HG02981 (cell line): ENCODE measurements at regions not wholly inside any gene's neighbourhood (a gene's known extent, or its start where the extent isn't known, plus 50 kb on each side); places are given as distances from the start of the nearest gene placed in this dataset.

Source experiments
- ATAC-seq: cut with Tn5 transposase; IDR thresholded peaks from one replicate; pipeline ENCODE4 v1.9.1; 2021; ENCODE audit warnings: mild to moderate bottlenecking, moderate library complexity; ENCODE audit not compliant: unreplicated experiment

DNA sequence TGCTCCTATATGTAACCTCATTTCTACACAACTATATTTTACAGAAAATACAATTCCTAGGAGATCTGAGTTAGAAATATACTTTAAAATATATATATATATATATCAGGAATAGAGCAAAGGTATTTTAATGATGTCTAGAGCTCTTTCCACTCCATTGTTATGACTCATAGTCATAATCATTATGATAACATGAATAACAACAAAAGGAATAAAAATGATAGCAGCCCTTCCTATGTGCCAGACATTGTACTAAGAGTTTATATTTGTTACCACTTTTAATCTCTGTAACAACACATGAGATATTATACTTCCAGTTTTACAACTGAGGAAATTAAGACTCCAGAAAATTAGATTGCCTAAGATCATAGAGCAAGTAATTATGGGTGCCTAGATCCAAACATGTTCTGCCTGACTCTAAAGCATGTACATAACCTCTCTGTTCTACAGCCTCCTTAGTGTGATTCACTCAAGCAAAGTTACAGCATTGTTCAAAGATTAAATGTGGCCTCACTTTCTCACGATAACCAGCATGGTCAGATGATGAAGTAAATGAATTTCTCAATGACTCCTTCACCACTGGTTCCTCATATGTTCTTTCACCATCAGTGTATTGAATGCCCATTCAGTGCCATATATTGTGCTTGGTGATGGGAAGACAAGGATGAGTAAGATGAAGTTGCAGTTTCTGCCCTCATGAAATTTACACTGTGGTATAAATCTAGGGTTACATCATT lies 452.1 kb downstream of the EFNA5 start:
- no peak for ATAC-seq

DNA sequence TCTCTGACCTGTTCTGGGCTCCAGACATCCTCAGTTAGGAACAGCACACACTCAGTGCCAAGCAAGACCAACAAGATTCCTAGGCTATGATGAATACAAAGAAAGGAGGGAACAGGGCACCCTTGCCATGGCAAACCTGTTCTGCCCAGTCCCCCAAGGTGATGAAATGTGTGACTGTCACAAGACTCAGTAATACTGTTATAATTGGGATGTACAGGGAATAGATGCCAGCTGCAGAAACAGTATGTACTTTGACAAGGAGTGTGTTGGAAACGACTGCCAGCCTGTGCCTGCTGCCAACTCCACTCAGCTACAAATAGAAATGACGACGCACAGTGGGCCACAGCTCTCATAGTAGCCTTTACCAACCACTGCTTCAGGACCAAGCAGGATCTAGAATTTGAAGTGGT lies 453.0 kb downstream of the EFNA5 start:
- ATAC-seq: no peak

DNA sequence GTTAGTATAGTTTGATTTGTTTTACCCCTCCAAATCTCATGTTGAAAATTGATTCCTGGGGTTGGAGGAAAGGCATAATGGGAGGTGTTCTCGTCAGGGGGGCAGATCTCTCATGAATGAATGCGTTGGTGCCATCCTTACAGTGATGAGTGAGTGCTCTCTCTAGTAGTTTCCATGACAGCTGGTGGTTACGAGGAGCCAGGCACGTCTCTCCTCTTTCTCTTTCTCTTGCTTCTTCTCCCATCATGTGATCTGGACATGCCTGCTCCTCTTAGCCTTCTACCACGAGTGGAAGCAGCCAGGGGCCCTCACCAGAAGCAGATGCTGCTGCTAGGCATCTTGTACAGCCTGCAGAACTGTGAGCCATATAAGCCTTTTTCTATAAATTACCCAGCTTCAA lies 454.1 kb downstream of the EFNA5 start:
- ATAC-seq: no peak

DNA sequence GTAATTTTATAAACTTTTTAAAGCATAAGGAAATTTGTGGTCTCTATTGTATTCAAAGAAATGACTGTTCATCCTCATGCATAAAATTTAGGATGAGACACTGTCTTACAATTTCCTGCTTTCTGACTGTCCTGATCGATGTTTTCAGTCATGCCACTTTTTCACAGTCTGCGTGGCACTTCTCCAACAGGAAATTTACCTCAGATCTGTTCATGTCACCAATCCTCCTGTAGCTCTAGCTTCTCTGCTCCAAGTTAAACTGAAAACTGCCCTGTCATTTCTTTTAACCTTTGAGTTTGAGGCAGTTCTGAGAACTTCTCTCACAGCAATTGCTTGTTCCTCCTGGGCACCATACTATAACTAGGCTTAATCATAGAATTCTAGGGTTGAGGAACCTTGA lies 455.1 kb downstream of the EFNA5 start:
- ATAC-seq: no peak

DNA sequence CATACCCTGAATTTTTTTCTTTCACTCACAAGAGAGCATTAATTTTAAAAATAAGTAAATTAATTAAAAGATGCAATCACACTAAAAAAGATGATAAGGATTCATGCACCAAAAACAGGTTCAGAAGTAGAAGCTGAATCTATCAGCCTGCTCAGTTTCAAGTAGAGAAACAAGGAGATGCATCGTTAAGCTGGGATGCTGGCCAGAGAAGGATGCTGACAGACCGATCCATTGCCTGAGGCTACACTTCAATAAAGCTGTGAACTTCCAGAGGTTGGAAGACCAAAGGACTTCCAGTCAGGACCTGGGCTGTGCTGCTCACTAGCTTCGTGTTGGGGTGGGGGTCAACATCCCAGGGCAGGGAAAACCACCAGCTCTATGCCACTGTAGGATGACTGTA lies 457.7 kb downstream of the EFNA5 start:
- no peak for ATAC-seq

GRCh38 chr5:107211630-107212029 lies 459.1 kb downstream of the EFNA5 start:
- ATAC-seq: no peak

GRCh38 chr5:107208867-107209266 lies 461.9 kb downstream of the EFNA5 start:
- ATAC-seq: no peak

DNA sequence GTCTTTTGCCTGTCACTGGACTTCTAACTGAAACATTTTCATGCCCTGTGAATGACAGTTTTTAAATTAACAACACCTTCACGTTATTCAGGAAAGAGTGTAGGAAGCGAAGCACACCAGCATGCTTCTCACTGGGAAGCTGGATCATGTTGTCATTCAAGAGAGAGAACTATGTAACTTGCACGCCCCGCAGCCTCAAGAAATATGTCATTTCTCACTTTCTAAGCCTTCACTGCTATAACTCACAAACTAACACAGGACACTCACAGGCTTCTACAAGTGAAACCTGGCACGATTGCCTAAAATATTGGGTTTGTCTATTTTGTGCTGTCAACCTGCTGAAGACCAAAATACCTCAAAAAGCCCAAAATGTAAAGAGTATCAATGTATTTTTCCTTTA lies 466.3 kb downstream of the EFNA5 start:
- no peak for ATAC-seq

DNA sequence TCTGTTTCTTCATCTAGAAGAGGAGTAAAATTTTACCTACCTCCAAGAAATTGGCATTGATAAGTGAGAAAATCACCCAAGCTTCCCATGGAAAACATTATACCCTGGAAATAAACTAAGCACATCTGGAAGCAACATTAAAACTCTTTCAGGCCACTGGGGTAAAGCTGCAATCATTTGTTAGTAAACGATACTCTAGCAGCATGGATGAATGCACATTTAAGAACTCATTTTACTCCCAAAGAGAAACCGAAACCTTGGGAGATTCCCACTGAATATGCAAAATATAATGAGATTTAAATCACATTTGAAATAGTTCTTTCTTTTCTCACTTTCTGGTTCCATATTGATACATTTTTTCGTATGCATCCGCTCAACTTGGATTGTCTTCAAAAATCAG lies 467.5 kb downstream of the EFNA5 start:
- no peak for ATAC-seq

DNA sequence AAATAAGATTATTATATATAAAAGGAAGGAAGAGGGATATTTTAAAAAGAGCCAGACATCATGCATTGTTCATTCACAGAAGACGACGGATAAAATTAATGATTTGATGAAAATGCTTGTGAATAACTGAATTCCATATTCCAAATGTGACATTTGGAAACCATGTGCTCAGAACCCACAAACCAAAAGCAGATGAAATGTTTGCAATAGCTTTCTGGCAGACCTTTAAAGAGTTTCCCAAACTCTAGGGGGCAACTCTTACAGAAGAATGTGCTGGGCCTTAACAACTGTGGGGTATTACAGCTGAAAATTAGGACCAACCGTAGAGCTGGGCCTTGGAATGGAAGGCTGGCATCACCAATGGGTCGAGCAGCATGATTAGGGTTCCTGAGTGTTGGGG lies 471.0 kb downstream of the EFNA5 start:
- ATAC-seq: no peak

GRCh38 chr5:107196500-107197059 lies 474.2 kb downstream of the EFNA5 start:
- no peak for ATAC-seq

- no peak for ATAC-seq
Observed at GRCh38 chr5:107195890-107196395, 474.8 kb downstream of the EFNA5 start.

DNA sequence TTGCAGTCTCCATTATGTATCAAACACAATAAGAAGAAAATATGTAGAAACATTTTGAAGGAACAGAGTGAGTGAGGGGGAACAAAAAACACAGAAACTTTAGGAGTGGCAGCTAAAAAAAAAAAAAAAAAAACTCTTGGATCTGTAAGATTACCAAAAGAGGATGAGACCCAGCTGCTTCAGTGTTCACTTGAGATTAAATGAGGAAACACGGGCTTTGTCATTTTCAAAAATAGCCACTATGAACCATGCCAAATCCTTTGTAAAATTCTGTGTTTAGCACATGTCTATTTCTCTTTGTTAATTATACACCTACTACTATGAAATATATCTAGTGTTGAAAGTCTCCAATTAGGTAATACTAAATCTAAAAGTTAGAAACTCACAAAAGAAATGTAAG lies 485.9 kb downstream of the EFNA5 start:
- no peak for ATAC-seq

GRCh38 chr5:107184066-107184465 lies 486.7 kb downstream of the EFNA5 start:
- ATAC-seq: no peak

GRCh38 chr5:107170620-107171019 lies 500.1 kb downstream of the EFNA5 start:
- no peak for ATAC-seq

GRCh38 chr5:107169867-107170266 lies 500.9 kb downstream of the EFNA5 start:
- ATAC-seq: no peak

GRCh38 chr5:107168848-107169752 lies 501.6 kb downstream of the EFNA5 start:
- ATAC-seq: no peak

DNA sequence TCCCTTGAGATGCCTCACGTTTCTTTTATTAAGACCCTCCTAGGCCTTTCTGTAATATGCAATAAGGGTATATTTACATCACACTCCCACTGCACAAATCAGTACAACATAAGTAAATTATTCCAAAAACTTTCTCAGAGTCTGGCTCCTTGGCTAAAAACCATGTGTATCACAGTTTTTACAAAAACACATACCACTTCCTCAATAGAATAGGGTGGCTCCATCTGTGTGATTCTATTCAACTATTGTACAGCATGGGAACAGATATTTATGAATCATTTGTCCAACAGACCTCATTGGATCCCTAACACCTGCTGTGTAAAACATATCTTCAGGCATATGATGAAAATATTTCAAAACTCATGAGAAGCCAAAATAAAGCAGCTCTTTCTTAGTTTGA lies 502.7 kb downstream of the EFNA5 start:
- no peak for ATAC-seq

- ATAC-seq: no peak
Observed at GRCh38 chr5:107165296-107165695, 505.4 kb downstream of the EFNA5 start.

- no peak for ATAC-seq
Observed at GRCh38 chr5:107157809-107158208, 512.9 kb downstream of the EFNA5 start.

DNA sequence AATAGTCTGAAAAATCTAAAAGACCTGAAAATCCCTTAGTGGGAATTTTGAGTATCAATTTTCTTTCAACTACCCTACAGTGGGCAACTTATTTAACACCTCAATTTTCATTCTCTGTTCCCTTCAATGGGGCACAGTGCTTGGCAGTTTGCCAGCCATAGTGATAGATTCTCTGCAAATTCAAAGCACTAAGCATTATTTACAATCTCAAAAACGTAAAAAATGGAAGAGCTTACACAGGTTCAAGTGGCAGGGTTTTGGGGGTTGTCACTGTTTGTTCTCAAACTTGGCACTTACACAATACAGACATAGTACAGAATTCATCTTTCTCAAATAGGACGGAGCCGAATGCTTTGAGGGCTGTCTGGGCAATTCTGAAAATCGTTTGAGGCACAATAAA lies 515.0 kb downstream of the EFNA5 start:
- no peak for ATAC-seq

- no peak for ATAC-seq
Observed at GRCh38 chr5:107154593-107154992, 516.1 kb downstream of the EFNA5 start.
